Lung (tissue), 11 donors: ENCODE measurements at regions not wholly inside any gene's neighbourhood (a gene's known extent, or its start where the extent isn't known, plus 50 kb on each side); places are given as distances from the start of the nearest gene placed in this dataset.

Experiments used
- ATAC-seq: fragments of 200-7000 bp; cut with Tn5 transposase; one replicate; pipeline ENCODE4 v1.9.1; 2020; ENCODE audit warnings: moderate number of reproducible peaks; ENCODE audit not compliant: insufficient read depth, low FRiP score
- DNase-seq, 3 donors: peaks; one replicate each; pipeline ENCODE4 v3.0.0-alpha.2; 2013 to 2017
- H3K27ac ChIP-seq, 2 donors: one replicate each; pipeline ENCODE4 v1.5.1; 2013; ENCODE audit warnings: mild to moderate bottlenecking in 2 of 2, moderate library complexity in 2 of 2, control low read depth in 1 of 2, inconsistent platforms in 1 of 2, low read depth in 1 of 2, low read length in 1 of 2
- H3K27me3 ChIP-seq, 3 donors: one replicate each; pipeline ENCODE4 v1.5.1; 2013; ENCODE audit warnings: low read length in 2 of 3; ENCODE audit not compliant: control insufficient read depth in 3 of 3, insufficient read depth in 3 of 3
- H3K36me3 ChIP-seq, 4 donors: one replicate each; pipeline ENCODE4 v1.5.1; 2013; ENCODE audit warnings: low read length in 4 of 4, mild to moderate bottlenecking in 1 of 4, moderate library complexity in 1 of 4; ENCODE audit not compliant: control insufficient read depth in 4 of 4, insufficient read depth in 4 of 4
- H3K4me1 ChIP-seq, 5 donors: one replicate each; pipeline ENCODE4 v1.5.1; 2013; ENCODE audit warnings: low read length in 5 of 5, mild to moderate bottlenecking in 2 of 5, moderate library complexity in 1 of 5; ENCODE audit not compliant: control insufficient read depth in 5 of 5, insufficient read depth in 5 of 5
- H3K4me3 ChIP-seq: one replicate; pipeline ENCODE4 v1.5.1; 2013; ENCODE audit warnings: mild to moderate bottlenecking, control low read depth, moderate library complexity
- H3K9ac ChIP-seq, 2 donors: one replicate each; pipeline ENCODE4 v1.5.1; 2013; ENCODE audit warnings: low read length in 2 of 2, control low read depth in 1 of 2; ENCODE audit not compliant: insufficient read depth in 1 of 2
- H3K9me3 ChIP-seq, 4 donors: one replicate each; pipeline ENCODE4 v1.5.1; 2013; ENCODE audit warnings: low read length in 3 of 4, mild to moderate bottlenecking in 1 of 4, moderate library complexity in 1 of 4; ENCODE audit not compliant: control insufficient read depth in 4 of 4, insufficient read depth in 3 of 4
- CTCF ChIP-seq: IDR thresholded peaks from 2 replicates; pipeline ENCODE4 v1.5.1; 2012; ENCODE audit warnings: mild to moderate bottlenecking; ENCODE audit errors: control extremely low read depth, extremely low read depth
- WGBS, 2 donors: extraction: QIAGEN DNeasy Blood & Tissue Kit; methylation state at CpG; one replicate each; pipeline ENCODE4 v1.1.7; 2013; 5-methylcytosine and 5-hydroxymethylcytosine counted together
- donor health status: control.
- donor health status: control.
- donor health status: Bipolar disorder and iron deficiency.
- donor health status: healthy.
- donor health status: DM: yes; HTN: yes; CAD: no.

GRCh38 chr21:17674106-17674505 is 61.4 kb upstream of the BTG3 start:
- H3K4me1 ChIP-seq, result no peaks in the 10 kb centered on the region
- no peak overlapping the region for H3K4me3 ChIP-seq
- no peak for TF ChIP-seq CTCF
- no peak for DNase-seq
- H3K27ac ChIP-seq, result no peak overlapping the region
- ATAC-seq, result no peak
- H3K36me3 ChIP-seq, result no peaks in the 10 kb centered on the region
- H3K9ac ChIP-seq, result no peak overlapping the region
- WGBS, 2 donors, result 72 to 82% methylated on average over 4 of the region's 4 CpGs
- no peaks in the 10 kb centered on the region for H3K27me3 ChIP-seq
- no peaks in the 10 kb centered on the region for H3K9me3 ChIP-seq

- no peak for ATAC-seq
- H3K9me3 ChIP-seq, result no peaks in the 10 kb centered on the region
- no peak for DNase-seq
- no peaks in the 10 kb centered on the region for H3K36me3 ChIP-seq
- H3K4me1 ChIP-seq, result no peaks in the 10 kb centered on the region
- TF ChIP-seq CTCF, result no peak
- H3K27ac ChIP-seq, result no peak overlapping the region
- no peaks in the 10 kb centered on the region for H3K27me3 ChIP-seq
- no peak overlapping the region for H3K9ac ChIP-seq
- no peak overlapping the region for H3K4me3 ChIP-seq
- 67 to 68% methylated on average over 11 of the region's 11 CpGs for WGBS, 2 donors
Measured at GRCh38 chr21:17673261-17674020, 60.7 kb upstream of the BTG3 start.

GRCh38 chr21:17671733-17672132 is 59.0 kb upstream of the BTG3 start:
- WGBS, 2 donors, result 69% methylated on average over 4 of the region's 4 CpGs
- no peak for ATAC-seq
- no peak overlapping the region for H3K9ac ChIP-seq
- DNase-seq, result no peak
- no peak overlapping the region for H3K27ac ChIP-seq
- H3K9me3 ChIP-seq, result no peaks in the 10 kb centered on the region
- no peaks in the 10 kb centered on the region for H3K36me3 ChIP-seq
- no peak overlapping the region for H3K4me3 ChIP-seq
- TF ChIP-seq CTCF, result no peak
- no peaks in the 10 kb centered on the region for H3K4me1 ChIP-seq
- H3K27me3 ChIP-seq, result no peaks in the 10 kb centered on the region
